ENCODE measurements at regions not wholly inside any gene's neighbourhood (a gene's known extent, or its start where the extent isn't known, plus 50 kb on each side); places are given as distances from the start of the nearest gene placed in this dataset.

DNA sequence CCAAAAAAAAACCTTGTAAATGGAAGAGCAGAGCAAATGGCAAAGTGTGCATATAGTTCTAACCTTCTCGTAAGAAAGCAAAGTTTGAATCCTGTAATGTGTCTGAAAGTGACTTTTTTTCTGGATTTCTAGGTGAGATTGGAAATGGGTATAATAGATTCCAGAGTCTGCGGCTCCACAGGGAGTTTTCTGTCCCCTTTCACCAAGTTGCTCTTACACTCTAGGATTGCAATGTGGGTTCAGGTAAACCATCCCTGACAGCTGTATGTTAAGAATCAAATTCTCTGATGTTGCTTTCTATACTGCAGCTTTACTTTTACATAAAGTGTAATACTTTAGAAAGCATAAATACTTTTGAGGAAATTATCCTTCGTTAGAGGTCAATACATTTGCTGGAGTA lies 260.1 kb downstream of the PRL start:
- Histone ChIP-seq H3K9me2 (replicated peaks; ENCODE audit: control insufficient read depth, low read length) (no peaks in the 10 kb centered on the region), H3K4me1 (ENCODE audit: control insufficient read depth, low read length) (no peaks in the 10 kb centered on the region), H3K79me2 (ENCODE audit: control insufficient read depth, low read length) (no peaks in the 10 kb centered on the region), H3K36me3 (ENCODE audit: control insufficient read depth, low read length) (no peaks in the 10 kb centered on the region), H4K20me1 (ENCODE audit: control insufficient read depth, insufficient read depth, low read depth, low read length) (no peaks in the 10 kb centered on the region), H3F3A (ENCODE audit: control insufficient read depth, insufficient read depth) (no peaks in the 10 kb centered on the region), H3K27ac (ENCODE audit: low read depth, low read length) (no peak overlapping the region), H3K4me3 (ENCODE audit: low read length) (no peak overlapping the region), H3K27me3 (ENCODE audit: control insufficient read depth, low read length) (no peaks in the 10 kb centered on the region), H3K9me3 (ENCODE audit: control insufficient read depth, insufficient read depth, low read length) (no peaks in the 10 kb centered on the region), H3K4me2 (ENCODE audit: low read length) (no peak overlapping the region)
- no peak for TF ChIP-seq EZH2phosphoT487 (IDR thresholded peaks at IDR 0.05; ENCODE audit: borderline replicate concordance, low read length)
- TF ChIP-seq, protein P1, sequence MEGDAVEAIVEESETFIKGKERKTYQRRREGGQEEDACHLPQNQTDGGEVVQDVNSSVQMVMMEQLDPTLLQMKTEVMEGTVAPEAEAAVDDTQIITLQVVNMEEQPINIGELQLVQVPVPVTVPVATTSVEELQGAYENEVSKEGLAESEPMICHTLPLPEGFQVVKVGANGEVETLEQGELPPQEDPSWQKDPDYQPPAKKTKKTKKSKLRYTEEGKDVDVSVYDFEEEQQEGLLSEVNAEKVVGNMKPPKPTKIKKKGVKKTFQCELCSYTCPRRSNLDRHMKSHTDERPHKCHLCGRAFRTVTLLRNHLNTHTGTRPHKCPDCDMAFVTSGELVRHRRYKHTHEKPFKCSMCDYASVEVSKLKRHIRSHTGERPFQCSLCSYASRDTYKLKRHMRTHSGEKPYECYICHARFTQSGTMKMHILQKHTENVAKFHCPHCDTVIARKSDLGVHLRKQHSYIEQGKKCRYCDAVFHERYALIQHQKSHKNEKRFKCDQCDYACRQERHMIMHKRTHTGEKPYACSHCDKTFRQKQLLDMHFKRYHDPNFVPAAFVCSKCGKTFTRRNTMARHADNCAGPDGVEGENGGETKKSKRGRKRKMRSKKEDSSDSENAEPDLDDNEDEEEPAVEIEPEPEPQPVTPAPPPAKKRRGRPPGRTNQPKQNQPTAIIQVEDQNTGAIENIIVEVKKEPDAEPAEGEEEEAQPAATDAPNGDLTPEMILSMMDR (IDR thresholded peaks at IDR 0.05; ENCODE audit: low read depth, low read length, poor library complexity, severe bottlenecking) = no peak

DNA sequence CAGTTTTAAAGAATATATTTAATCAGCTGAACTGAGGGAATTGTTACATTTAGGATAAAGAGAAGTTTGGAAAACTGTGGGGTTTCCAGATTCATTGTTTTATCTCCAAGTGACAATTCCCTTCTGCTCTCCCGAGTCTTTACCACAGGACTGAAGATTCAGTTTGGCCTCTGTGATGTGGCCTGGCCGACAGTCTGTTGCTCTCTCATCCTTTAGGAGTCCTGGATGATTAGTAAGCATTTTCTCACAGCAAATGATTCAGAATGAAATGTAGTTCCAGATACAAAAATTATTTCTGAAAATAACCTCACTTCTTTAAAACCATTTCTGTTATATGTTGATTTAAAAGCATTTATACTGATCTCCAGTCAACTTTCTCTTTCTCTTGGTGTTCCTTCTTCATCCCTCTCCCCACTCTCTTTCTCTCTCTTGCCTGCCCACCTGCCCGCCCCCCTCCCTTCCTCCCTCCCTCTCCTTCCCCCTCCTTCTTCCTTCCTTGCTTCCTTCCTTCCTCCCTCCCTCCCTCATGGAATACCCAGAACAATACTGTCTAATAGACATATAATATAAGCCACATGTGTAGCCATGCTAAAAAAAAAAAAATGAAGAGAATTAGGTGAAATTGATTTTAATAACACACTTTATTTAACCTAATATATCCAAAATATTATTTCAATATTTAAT lies 254.9 kb downstream of the PRL start:
- H3K79me2 ChIP-seq (ENCODE audit: control insufficient read depth, low read length) = no peaks in the 10 kb centered on the region
- H3K4me1 ChIP-seq (ENCODE audit: control insufficient read depth, low read length) = no peaks in the 10 kb centered on the region
- H3K9me3 ChIP-seq (ENCODE audit: control insufficient read depth, insufficient read depth, low read length) = no peaks in the 10 kb centered on the region
- H3K27me3 ChIP-seq (ENCODE audit: control insufficient read depth, low read length) = no peaks in the 10 kb centered on the region
- no peaks in the 10 kb centered on the region for H4K20me1 ChIP-seq (ENCODE audit: control insufficient read depth, insufficient read depth, low read depth, low read length)
- TF ChIP-seq, protein P1 (IDR thresholded peaks at IDR 0.05; ENCODE audit: low read depth, low read length, poor library complexity, severe bottlenecking) = no peak
- TF ChIP-seq EZH2phosphoT487 (IDR thresholded peaks at IDR 0.05; ENCODE audit: borderline replicate concordance, low read length) = no peak
- H3K27ac ChIP-seq (ENCODE audit: low read depth, low read length) = no peak overlapping the region
- no peak overlapping the region for H3K4me3 ChIP-seq (ENCODE audit: low read length)
- no peaks in the 10 kb centered on the region for H3F3A ChIP-seq (ENCODE audit: control insufficient read depth, insufficient read depth)
- H3K36me3 ChIP-seq (ENCODE audit: control insufficient read depth, low read length) = no peaks in the 10 kb centered on the region
- no peaks in the 10 kb centered on the region for H3K9me2 ChIP-seq (replicated peaks; ENCODE audit: control insufficient read depth, low read length)
- no peak overlapping the region for H3K4me2 ChIP-seq (ENCODE audit: low read length)

DNA sequence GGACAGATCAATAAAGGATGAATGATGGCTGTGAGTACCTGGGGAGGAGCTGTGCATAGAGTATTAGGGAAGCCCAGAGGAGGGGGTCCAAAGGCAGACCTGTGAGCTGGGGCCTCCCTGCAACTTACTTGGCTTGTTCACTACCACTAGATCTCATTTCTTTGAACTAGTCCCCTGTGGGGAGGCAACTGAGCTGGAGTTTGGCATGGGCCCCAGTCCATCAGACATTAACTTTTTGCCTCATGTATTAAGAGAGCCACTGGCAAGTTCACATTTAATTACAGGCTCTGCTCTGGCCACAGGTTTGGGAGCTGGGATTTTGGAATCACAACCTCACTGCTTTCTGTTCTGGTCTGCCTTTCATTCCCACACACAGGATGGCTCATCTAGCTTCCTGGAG lies 254.1 kb downstream of the PRL start:
- Histone ChIP-seq H3K4me1 (ENCODE audit: control insufficient read depth, low read length) (no peaks in the 10 kb centered on the region), H3K36me3 (ENCODE audit: control insufficient read depth, low read length) (no peaks in the 10 kb centered on the region), H3K79me2 (ENCODE audit: control insufficient read depth, low read length) (no peaks in the 10 kb centered on the region), H4K20me1 (ENCODE audit: control insufficient read depth, insufficient read depth, low read depth, low read length) (no peaks in the 10 kb centered on the region), H3K4me2 (ENCODE audit: low read length) (no peak overlapping the region), H3K27me3 (ENCODE audit: control insufficient read depth, low read length) (no peaks in the 10 kb centered on the region), H3K4me3 (ENCODE audit: low read length) (no peak overlapping the region), H3K9me3 (ENCODE audit: control insufficient read depth, insufficient read depth, low read length) (no peaks in the 10 kb centered on the region), H3K27ac (ENCODE audit: low read depth, low read length) (no peak overlapping the region), H3K9me2 (replicated peaks; ENCODE audit: control insufficient read depth, low read length) (no peaks in the 10 kb centered on the region), H3F3A (ENCODE audit: control insufficient read depth, insufficient read depth) (no peaks in the 10 kb centered on the region)
- no peak for TF ChIP-seq EZH2phosphoT487 (IDR thresholded peaks at IDR 0.05; ENCODE audit: borderline replicate concordance, low read length)
- TF ChIP-seq, protein P1 (IDR thresholded peaks at IDR 0.05; ENCODE audit: low read depth, low read length, poor library complexity, severe bottlenecking) = no peak

Measured in DOHH2 (cell line).